GM18867 (cell line): ENCODE measurements at regions not wholly inside any gene's neighbourhood (a gene's known extent, or its start where the extent isn't known, plus 50 kb on each side); places are given as distances from the start of the nearest gene placed in this dataset.
"Not testable (repeated sequence)": the region's sequence is repeated elsewhere in the genome, so short reads cannot be mapped to it uniquely, and the experiment has no call there.

Experiments used
- ATAC-seq: cut with Tn5 transposase; IDR thresholded peaks from one replicate; pipeline ENCODE4 v1.9.1; 2021; ENCODE audit warnings: mild to moderate bottlenecking, moderate library complexity; ENCODE audit not compliant: unreplicated experiment

GRCh38 chr1:121048769-121049443, 135.2 kb downstream of the FAM72B start:
- not testable (repeated sequence) for ATAC-seq

DNA sequence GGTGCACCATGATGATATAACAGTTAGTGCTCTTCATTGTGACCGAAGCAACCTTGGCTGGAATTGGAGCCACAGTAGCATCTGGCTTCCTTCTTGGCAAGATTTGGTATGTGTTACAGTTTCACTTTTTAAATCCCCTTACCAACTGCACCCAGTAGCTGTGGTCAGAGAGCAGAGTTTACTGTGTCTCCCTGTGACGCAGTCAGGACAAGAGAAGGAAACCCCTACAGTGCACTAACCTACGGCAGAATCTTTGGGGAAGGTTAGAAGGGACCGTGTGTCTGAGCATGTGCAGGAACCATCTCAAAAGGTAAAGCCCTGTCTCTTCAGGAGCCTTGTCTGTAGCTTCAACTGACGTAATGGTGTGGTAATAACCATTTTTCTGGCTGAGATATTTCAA, 134.0 kb downstream of the FAM72B start:
- ATAC-seq: not testable (repeated sequence)

DNA sequence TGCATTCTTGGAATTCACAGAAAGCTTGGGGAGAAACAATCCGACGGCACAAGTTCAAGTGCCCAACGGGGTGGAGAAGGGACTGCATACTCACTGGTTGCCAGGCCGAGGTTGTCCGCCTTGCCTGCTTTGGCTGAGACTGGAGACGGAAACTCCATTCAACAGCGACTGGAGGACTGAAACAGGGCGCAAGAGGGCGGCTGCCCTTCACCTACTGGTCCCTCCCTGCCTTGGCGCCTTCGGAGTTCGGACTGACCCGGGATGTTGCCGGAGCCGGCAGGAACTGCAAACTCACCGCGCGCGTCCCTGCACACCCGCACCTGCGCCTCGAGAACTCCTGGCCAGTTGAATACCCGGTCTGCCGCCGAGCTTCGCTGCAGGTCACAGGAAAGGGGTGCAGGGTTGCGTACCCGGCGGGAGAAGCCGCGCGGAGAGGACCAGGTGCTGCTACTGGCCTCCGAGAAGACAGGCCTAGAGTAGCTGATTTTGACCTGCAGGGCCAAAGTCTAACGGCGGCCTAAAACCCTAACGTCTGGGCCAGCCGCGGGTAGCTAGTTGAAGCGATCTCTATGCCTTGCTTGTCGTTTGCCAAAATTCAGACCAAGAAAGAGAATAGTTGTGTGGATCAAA, 132.9 kb downstream of the FAM72B start:
- ATAC-seq: not testable (repeated sequence)

DNA sequence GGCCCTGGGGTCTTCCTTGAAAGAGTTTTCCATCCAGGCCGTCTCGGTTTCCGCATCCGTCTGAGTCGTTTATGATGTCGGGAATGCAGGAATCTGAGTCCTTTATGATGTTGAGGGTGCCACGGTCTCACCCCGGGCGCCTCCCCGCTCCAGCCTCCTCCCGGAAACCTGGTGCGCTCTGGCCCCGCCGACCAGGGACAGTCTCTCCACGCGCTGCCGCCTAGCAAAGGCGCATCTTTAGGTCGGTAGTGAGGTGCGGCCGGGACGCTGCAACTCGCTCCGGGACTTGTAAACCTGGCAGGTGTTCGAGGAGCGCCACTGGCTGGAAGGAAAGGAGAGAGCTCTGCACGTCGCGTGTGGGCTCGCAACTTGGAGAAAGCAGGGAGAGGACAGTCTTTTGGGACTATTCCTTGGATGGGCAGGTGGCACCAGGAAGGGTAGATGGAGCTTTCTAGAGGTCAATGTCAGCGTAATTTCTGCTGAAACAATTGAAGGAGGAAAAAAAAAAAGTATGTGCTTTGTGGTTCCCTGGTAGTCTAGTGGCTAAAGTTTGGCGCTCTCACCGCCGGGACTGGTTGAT, 132.0 kb downstream of the FAM72B start:
- ATAC-seq: not testable (repeated sequence)

GRCh38 chr1:121054928-121055327, 129.2 kb downstream of the FAM72B start:
- ATAC-seq: not testable (repeated sequence)

- not testable (repeated sequence) for ATAC-seq
These were observed 117.2 kb downstream of the FAM72B start for GRCh38 chr1:121066925-121067324.

GRCh38 chr1:121068738-121069499, 115.2 kb downstream of the FAM72B start:
- ATAC-seq: not testable (repeated sequence)

DNA sequence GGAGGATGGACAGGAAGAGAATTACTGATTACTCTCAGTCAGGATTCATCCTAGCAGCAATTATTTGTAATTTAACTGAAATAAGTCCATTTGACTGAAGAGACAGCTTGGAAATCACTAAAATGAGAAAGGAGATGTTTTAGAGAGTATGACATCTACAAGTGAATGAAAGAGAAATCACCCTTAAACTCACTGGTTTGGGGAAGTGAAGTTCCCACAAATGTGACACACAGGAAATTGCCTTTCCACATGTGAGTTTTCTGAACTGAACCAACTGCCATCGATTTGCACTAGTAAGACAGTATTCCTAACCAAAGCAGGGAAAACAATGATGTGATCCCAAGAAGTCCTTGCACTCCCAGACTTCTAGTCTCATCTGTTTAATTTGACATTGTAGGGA, 110.3 kb downstream of the FAM72B start:
- ATAC-seq: not testable (repeated sequence)

- ATAC-seq: not testable (repeated sequence)
These were observed 108.8 kb downstream of the FAM72B start for GRCh38 chr1:121075254-121075805.

GRCh38 chr1:121076674-121077073, 107.5 kb downstream of the FAM72B start:
- peak; percentile 98 for ATAC-seq

DNA sequence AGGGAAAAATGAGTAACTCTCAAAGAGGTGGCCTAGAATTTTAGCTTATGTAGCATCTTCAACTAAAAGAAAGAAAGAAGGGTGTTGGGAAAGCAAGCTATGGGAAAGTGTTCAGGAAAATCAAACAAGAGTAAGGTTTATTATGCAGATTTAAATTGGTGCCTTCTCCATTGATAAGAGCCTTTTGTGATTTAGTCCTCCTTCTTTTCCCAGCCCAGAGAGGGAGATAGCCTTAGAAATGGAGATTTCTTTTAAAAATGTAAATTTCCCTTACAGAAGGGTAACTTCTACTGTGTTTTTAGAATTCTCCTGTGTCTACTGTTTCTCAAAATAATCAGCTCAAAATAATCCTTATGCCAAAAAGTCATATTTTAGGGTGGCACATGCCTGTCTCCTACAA, 104.5 kb downstream of the FAM72B start:
- ATAC-seq: not testable (repeated sequence)

DNA sequence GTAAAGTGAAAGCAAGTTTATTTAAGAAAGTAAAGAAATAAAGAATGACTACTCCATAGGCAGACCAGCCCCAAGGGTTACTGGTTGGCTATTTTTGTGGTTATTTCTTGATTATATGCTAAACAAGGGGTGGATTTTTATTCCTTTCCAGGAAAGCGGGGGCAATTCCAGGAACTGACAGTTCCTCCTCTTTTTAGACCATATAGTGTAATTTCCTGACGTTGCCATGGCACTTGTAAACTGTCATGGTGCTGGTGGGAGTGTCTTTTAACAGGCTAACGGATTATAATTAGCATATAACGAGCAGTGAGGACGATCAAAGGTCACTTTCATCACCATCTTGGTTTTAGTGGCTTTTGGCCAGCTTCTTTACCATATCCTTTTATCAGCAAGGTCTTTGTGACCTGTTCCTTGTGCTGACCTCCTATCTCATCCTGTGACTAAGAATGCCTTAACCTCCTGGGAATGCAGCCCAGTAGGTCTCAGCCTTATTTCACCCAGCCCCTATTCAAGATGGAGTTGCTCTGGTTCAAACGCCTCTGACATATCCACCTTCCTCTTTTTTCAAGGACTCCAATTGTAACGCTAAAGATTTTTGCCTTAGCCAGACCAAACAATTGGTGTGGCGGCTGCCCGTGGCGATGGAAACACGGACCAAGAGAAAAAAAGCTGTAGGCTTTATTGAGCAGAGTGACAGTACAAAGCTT, 103.8 kb downstream of the FAM72B start:
- not testable (repeated sequence) for ATAC-seq

GRCh38 chr1:121080904-121081264, 103.3 kb downstream of the FAM72B start:
- ATAC-seq: not testable (repeated sequence)

DNA sequence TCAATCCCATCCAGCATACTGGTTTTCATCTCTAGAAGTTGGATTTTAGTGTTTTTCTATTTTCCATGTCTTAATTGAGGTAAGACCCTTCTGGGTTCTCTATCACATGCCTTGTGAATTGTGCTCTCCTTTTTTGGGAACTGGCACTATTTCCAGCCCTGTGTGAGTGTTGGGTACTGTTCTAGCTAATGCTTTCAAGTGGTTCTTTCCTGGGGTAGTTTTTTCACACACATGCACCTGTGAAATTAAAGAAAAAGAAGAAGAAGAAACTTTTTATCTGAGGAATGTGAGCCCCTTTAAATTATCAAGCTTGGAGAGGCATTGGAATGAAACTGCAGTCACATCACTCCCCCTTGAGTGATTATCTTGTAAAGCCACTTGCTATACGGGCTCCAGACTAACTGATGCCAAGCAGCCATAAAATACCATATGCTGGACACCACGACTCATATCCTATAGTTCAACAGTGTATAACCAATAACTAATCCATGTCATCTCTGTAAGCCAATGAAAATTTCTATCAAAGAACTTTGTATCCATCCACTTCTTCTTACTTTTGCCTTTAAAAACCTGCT, 102.4 kb downstream of the FAM72B start:
- ATAC-seq: not testable (repeated sequence)

DNA sequence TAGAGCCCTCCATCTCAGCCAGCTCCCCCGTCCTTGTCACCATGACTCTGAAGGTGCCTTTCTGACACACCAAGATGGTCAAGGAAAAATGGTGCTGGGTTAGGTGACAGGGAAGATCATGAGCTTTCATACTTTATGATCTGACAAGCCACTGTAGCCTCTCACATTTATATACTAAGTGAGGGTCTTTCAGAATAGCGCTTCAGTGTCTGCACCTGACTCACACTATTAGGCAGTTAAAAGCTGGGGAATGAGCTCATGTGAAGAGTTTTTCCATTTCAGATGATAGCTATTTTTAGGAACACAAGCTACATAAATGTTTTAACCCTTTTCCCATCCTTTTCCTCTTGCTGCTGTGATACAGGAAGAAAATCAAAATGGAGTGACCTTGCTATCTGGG, 101.1 kb downstream of the FAM72B start:
- not testable (repeated sequence) for ATAC-seq

DNA sequence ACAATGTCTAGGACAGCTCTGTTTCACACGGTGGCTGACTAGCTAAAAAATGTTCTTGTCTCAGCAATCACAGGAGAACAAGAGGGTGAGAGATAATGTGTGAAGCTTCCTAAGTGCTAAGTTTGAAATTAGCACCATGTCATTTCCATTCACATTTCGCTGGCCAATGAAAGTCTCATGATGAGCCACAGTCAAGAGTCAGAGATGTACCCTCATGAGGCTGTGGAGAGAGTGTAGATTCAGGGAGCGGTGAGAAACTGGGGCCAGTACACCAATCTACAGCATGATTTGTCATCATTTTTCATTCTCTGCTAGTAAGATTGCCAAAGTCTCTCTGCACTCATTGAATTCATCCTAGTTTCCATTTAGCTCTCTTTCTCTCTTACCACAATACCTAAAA, 97.9 kb downstream of the FAM72B start:
- not testable (repeated sequence) for ATAC-seq

DNA sequence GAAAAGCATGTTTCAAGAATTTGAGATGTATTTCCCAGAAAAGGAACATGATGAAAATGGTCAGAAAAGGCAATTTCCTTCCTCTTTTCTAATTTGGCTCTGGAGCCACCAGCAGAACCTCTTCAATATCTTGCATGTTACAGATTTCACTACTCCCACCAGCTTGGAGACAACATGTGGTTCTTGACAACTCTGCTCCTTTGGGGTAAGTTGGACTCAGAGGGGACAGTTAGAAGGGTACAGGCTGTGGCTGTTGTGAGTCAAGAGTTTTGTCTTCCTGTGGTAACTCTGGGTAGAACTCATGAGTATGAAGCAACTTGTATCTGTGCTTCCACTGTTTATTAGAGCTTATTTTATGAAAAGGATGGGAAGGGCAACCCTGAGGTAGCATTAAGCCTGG, 96.9 kb downstream of the FAM72B start:
- not testable (repeated sequence) for ATAC-seq

GRCh38 chr1:121088568-121088967, 95.6 kb downstream of the FAM72B start:
- not testable (repeated sequence) for ATAC-seq

- not testable (repeated sequence) for ATAC-seq
These were observed 91.7 kb downstream of the FAM72B start for GRCh38 chr1:121092329-121092968.

DNA sequence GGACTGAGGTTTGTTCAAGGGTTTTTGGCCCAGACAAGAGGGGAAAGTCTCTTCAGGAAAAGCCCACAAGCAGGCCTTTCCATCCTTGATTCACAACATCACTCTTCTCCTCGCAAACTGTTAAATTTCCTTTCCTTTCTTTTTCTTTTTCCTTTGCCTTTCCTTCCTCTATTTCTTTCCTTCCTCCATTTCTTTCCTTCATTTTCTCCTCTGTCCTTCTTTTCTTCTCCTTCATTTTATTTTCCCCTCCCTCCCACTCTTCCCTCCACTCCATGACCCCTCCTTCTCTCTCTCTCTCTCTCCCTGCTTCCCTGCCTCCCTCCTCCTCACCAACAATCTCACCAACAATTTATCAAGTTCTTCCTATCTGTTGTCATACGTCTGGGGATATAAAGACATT, 89.1 kb downstream of the FAM72B start:
- ATAC-seq: not testable (repeated sequence)
